ENCODE measurements at regions not wholly inside any gene's neighbourhood (a gene's known extent, or its start where the extent isn't known, plus 50 kb on each side); places are given as distances from the start of the nearest gene placed in this dataset.

DNA sequence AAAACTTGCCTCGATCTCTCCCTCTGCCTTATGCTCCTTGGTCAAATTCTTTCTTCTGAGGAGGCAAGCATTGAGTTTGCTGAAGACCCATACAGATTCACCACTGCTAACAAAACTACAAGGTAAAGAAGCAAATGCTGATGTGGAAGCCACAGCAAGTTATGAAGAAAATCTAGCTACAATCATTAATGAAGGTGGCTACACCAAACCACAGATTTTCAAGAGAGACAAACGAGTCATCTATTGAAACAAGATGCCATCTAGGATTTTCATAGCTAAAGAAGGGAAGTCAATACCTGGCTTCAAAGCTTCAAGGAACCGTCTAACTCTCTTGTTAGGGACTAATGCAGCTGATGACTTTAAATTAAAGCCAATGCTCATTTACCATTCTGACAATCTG is 203.2 kb downstream of the METTL4 start:
- TF ChIP-seq POLR2A (IDR thresholded peaks at IDR 0.05) (no peak), CTCF (IDR thresholded peaks at IDR 0.05) (no peak), EP300 (IDR thresholded peaks at IDR 0.05) (no peak)

Measured in stomach (tissue), 4 donors.